Pons (tissue), 1 donor: ENCODE measurements at regions not wholly inside any gene's neighbourhood (a gene's known extent, or its start where the extent isn't known, plus 50 kb on each side); places are given as distances from the start of the nearest gene placed in this dataset.
"Not testable (repeated sequence)": the region's sequence is repeated elsewhere in the genome, so short reads cannot be mapped to it uniquely, and the experiment has no call there.

Experiments
- DNase-seq: peaks from one replicate; pipeline ENCODE4 v3.0.0-alpha.2; 2016; ENCODE audit warnings: low spot score

DNA sequence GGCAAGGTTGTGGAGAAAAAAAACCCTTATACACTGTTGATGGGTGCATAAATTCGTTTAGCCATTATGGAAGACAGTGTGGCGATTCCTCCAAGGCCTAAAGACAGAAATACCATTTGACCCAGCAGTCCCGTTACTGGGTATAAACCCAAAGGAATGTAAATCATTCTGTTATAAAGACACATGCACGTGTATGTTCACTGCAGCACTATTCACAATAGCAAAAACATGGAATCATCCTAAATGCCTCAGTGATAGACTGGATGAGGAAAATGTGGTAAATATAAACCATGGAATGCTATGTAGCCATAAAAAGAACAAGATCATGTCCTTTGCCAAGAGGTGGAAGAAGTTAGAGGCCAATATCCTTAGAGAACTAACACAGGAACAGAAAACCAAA is 119.9 kb upstream of the PRR16 start:
- DNase-seq = no peak

DNA sequence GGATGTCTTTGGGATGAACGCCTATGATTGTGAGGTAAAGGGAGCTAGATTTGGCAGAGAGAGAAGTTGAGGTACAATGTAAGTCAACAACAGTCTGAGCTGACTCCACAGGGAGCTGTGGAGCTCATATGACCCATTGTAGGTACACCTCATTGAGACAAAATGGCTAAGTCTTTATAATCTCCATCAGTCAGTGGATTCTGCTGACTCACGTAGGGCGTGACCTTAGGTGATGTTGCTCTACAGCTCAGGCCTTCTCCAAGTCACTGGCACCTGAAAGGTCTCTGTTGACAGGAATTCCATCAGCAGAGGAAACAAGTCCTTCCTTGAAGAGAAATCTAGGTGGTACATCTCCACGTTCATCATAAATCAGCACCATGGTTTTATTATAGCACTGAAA is 118.2 kb upstream of the PRR16 start:
- no peak for DNase-seq

DNA sequence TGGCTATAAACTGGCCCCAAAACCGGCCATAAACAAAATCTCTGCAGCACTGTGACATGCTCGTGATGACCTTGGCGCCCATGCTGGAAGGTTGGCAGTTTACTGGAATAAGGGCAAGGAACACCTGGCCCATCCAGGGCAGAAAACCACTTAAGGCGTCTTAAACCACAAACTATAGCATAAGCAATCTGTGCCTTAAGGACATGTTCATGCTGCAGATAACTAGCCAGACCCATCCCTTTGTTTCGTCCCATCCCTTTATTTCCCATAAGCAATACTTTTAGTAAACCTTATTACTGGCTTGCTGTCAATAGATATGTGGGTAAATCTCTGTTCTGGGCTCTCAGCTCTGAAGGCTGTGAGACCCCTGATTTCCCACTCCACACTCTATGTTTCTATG is 113.0 kb upstream of the PRR16 start:
- DNase-seq = not testable (repeated sequence)

DNA sequence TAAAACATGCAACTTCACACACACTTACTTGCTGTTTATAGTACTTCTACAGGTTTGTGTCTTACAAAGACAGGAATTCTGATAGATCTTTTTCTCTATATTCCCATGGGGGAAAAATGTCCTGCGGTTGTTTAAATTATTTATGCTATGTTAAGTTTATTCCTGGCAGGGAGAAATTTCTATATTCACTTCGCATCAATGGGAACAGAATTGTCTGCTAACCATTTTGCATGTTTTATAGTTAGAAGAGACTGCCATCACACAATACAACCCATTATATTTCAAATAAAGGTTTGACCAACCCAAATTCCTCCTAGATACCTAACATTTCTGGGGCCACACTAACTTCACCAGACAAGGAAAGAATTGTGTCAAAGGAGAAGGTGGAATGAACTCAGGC is 110.0 kb upstream of the PRR16 start:
- no peak for DNase-seq

DNA sequence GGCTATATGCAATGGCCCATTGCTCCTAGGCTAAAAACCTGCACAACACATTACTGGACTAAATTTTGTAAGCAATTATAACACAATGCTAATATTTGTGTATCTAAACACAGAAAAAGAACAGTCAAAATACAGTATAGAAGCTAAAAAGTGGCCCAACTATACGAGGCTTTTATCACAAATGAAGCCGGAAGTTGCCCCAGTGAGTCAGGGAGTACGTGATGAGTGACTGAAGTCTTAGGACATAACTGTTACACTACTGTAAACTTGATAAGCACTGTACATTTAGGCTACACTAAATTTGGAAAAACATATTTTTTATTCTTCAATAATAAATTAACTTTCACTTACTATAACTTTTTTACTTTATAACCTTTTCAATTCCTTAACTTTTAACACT is 105.2 kb upstream of the PRR16 start:
- no peak for DNase-seq

DNA sequence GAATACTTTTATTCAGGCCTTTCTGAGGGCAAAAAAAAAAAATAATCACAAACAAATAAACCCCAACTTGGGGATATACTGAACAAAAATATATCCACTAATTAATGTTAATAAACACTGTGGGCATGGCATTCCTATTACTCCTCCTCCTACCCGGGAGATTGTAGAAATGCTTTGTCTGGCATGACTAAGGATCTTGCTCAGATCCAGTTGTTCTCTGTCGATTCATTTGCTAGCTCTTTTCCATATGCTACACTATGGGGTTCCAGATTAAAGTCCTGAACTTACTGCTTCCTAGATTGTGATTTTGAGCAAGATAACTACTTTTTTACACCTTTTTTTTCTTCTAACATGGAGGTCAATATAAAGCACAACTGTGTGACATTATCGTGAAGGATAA is 102.2 kb upstream of the PRR16 start:
- no peak for DNase-seq

DNA sequence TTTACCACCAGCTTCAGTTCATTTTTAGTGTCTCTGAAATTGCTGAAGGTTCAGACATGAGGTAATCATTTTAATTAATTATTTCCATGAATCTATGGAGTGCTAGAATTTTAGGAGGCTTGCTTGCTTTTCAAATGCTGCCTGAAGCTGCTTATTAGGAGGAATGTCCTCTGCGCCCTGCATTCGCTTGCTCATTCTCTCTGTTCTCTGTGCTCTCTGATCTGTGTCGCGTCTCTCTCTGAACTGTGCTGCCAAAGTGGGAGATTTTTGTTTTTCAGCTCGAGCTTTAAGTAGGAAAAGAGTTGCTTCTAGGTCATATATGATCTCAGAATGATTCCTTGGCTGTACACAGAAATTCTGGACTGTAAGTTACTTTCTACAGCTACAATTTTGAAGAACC is 101.7 kb upstream of the PRR16 start:
- DNase-seq = no peak

DNA sequence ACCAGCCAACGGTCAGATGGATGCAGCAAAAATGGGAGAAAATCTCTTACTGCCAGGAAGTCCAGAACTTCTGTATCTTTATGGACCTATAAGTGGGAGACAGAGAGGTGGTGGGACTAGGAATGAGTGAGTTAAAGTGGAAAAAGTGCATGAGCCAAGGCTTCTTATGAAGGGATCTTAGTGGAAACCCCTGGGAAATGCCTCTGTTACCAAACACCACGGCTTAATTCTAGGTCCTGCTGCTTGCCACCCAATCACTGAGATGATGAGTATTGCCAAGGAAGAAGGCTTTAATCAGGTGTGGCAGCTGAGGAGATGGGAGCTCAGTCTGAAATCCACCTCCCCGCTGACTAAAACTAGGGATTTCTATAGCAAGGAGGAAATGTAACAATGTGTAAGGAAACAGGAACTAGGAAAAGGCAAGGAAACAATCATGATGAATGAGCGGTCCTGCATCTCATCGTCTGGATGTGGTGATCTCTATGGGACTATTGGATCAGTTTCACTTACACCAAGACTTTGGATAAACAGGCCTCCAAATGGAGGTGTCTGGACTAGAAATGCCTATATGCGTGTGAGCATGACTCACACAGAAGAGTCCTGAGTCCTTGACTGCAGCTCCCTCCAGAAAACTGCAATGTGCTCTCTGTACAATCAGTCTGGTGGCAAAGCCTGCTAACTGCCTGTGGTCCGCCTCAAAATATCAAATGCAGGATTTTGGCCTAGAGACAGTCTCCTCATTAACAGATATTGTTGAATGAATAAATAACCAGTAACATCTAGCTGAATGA is 98.2 kb upstream of the PRR16 start:
- no peak for DNase-seq

DNA sequence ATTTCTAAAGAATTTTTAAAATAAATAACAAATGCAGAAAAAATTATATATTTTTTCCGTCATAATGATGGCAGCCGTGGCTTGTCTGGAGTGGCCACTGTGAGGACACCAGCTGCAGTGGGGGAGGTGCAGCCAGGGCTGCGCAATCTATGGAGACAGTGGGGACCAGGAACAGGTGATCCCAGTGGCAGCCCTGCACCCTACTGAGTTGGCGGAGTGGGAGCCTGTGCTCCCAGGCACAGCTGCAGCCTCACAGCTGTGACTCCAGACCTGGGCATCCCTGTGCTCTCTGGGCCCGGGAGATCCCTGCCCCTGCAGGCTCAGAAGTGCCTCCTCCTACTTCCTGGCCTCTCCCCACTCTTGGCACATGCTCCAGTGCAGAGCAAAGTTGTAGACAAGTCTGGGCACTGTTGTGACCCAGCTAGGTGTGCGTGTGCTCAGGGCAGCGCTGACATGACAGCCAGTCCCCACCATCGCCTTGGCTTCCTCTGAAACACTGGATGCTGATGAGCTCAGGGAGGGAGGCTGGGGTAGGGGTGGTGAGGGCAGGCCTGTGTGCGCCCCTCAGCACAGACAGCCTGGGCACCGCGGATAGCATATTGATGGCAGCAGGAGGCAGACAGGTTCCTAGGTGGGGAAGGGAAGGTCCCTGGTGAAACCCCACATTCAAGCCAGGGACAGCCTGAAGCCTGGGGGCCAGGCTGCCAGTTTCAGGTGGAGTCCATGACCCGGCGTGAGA is 96.0 kb upstream of the PRR16 start:
- no peak for DNase-seq

DNA sequence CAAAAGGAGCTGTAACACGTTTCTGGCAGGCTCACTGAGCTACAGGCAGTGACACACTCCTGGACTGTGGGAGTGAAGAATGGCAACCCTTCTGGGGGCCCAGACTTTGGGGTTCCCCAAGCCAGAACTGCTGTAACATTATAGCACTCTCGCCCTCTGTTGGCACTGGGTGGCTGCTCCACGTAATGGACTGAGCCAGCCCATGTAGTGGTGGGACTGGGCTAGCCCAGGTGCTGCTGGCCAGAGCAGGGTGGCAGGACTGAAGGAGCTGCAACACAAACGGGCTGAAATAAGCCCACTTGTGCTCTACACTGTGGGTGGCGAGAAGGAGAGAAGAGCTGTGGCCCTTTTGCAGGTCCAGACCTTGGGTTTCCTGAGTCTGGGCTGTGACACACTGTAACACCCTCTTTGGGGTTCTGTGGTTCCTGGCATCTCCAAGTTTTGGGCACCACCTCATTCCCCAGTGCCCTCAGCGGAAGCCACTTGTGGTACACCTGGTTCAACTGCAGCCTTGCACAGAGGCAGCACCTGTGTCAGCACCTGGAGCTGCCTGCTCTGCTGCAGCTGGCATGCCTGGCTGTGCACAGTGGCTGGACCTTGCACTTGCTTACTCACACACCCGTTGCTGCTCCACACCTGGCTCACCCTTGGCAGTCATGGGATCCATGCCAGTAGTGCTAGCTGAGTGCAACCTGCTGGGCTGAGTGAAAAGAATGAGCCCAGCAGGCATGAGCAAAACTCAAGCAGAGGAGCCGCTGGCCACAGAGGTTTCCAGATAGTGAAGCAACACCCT is 95.0 kb upstream of the PRR16 start:
- no peak for DNase-seq

DNA sequence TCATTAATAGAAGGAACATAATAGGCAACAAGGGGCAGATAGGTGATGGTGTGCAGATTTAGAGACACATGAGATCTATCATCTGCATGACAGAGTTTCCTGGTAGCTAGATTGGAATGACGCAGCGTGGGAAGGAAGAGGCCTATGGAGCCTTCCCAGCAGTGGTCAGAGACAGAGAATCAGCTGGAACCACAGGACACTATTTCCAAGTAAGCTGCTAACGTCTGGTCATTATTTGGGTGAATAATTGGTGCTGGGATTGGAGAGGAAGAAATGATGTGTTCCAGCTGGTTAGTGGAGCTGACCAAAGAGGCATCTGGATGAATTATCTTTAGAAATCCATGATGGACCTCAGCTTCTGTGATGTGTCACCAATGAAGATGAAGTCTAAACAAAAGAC is 91.2 kb upstream of the PRR16 start:
- no peak for DNase-seq

DNA sequence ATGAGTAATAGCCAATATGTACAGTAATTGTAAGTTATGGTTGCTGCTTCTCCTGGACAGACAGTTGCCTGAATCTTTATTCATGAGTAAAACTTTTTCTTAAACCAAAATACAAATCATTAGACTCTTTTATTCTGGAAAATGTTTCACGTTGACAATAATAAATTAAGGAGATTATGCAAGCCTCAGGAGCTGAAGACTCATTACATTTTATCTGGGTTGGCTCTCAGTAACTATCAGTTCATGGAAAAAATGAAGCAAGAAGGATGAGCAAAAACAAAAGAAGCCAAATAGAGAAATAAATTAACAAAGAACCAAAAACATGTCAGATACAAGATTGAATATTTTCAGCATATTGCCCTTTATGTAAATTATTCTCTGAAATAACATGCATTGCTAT is 88.9 kb upstream of the PRR16 start:
- no peak for DNase-seq

DNA sequence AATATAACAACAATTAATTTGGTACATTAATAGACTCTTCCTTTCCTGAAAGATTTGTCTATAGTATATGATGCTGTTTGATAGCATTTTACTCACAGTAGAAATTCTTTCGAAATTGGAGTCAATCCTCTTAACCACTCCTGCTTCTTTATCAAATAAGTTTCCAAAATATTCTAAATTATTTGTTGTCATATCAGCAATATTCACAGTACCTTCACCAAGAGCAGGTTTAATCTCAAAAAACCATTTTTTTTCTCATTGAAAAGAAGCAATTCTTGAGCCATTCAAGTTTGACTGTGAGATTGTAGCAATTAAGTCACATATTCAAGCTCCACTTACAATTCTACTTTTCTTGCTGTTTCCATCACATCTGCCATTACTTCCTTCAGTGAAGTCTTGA is 83.5 kb upstream of the PRR16 start:
- DNase-seq = no peak

DNA sequence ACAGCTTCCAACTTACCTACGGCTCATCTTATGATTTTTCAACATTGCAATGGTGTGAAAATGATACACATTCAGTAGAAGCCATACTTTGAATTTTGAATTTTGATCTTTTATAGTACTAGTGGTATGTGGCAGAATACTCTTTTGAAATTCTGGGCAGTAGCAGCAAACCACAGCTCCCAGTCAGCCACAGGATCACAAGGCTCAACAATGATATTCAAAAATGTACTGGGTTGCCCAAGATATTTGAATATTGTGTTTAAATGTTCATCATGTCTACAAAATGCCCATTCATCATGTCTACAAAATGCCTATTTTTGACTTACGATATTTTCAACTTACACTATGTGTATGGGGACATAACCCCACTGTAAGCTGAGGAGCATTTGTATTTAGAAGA is 81.3 kb upstream of the PRR16 start:
- no peak for DNase-seq

DNA sequence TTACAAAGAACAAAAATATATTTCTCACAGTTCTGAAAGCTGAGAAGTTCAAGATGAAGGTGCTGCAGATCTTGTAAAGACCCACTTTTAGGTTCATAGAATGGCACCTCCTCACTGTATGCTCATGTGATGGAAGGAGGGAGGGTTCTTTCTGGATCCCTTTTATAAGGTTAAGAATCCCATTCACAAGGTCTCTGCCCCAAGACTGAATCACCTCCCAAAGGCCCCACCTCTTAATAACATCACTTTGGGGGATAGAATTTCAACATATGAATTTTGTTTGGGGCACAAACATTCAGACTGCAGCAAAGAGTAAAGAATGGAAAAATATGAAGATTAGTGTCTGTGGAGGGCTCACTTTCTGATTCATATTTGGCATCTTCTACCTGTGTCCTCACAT is 77.1 kb upstream of the PRR16 start:
- no peak for DNase-seq

DNA sequence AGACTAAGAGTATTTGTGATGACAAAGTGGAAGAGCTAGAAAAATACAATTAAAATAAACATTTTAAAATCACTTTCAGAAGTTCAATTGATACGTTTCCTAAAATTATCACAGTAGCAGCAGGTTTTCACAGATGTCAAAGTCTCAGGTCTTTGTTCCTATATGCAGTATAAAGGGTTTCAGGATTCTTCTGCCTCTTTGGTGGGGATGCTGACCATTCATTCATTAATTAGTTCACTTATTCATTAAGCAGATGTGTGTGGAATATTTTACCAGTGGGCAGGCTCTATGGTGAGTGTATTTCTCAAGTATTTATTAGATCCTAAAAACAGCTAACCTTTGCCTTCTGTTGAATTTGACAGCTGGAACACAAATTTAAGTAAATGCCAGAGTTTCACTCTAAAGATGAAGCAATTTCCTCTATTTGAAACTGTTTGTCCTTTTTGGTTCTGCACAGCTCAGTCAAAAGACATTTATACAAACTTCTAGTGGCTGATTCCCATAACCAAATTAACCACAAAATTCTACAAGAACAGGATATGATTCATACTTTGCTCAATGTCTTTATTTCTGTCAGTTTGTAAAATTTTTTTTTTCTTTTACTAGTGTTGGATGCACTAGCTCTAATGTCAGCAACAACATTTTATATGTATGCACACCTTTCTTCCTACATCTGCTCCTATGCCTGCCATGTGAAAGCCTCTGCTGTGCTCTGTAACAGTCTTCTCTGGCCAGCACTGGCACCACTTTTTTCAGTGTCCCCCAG is 75.9 kb upstream of the PRR16 start:
- DNase-seq = no peak

DNA sequence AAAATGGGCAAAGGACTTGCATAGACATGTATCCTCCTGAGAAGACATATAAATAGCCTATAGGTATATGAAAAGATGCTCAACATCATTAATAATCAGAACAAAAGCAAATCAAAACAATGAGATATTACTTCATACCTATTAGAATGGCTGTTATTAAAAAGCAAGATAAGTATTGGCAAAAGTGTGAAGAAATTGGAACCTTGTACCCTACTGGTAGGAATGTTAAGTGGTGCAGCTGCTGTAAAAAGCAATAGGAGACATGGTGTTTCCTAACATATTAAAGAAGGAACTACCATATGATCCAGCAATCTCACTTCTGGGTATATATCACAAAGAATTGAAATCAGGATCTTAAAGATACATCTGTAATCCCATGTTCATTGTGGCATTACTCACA is 69.8 kb upstream of the PRR16 start:
- no peak for DNase-seq

DNA sequence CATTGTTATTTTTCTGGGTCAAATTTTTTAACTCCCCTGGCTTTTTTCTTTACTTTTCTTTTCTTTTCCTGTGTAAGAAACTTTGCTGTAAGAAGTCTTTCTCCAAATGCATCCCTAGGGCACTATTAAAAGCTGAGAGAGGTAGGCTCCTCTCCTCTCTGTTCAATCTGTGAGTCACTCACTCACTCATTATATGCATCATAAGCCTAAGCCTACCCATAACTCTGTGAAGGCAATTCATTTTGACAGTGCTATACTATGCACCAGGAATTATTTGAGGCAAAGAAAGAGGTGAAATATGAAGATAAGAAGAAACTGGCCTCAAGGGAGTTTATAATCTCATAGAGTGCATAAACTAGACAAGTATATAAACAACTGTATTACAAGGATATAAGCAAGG is 67.9 kb upstream of the PRR16 start:
- DNase-seq = no peak

DNA sequence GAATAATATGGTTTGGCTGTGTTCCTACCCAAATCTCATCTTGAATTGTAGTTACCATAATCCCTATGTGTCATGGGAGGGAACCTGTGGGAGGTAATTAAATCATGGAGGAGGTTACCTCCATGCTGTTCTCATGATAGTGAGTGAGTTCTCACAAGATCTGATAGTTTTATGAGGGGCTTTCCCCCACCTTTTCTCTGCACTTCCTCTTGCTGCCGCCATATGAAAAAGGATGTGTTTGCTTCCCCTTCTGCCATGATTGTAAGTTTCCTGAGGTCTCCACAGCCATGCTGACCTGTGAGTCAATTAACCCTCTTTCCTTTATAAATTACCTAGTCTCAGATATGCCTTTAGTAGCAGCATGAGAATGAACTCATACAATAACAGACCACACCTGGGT is 63.7 kb upstream of the PRR16 start:
- no peak for DNase-seq

DNA sequence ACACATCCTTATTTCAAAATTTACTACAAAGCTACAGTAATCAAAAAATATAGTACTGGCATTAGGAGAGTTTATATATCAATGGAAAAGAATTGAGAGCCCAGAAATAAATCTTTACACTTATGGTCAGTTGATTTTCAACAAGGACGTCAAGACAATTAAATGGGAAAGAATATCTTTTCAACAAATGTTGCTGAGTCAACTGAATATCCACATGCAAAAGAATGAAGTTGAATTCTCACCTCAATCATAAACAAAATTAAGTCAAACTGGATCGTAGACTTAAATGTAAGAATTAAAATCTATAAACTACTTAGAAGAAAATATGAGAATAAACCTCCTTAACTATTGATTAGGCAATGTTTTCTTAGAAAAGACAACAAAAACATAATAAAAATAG is 61.5 kb upstream of the PRR16 start:
- no peak for DNase-seq

DNA sequence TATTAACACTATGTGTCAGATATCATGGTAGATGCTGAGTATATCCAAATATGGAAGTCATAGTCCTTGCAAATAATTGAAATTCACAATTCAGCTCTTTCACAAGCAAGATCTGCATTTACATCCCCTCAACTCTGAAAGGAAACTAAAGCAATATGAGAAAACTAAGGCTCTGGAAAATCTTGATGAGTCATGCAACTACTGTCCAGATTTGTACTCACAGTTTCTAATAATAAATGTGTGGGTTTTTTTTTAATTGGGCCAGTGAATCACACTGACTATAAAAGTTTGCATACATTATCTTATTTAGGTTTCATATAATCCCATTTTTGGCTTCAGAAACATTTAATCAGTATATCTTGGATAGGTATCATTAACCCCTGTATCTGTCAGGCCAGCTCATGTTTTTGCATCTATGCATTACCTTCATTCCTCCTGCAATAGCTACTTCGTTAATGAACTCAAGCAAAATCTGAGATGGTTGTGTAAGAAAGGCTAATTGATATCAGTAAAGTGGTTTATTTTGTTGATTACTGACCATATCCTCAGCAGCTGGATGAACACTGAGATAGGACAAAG is 58.7 kb upstream of the PRR16 start:
- DNase-seq = no peak

DNA sequence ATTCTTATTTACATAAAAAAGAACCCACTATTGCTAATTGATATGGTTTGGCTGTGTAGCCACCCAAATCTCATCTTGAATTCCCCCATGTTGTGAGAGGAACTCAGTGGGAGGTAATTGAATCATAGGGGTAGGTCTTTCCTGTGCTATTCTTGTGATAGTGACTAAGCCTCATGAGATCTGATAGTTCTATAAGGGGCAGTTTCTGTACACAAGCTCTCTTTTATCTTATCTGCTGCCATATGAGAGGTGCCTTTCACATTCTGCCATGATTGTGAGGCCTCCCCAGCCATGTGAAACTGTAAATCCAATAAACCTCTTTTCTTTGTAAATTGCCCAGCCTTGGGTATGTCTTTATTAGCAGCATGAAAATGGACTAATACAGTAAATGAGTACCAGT is 58.2 kb upstream of the PRR16 start:
- no peak for DNase-seq
